ENCODE measurements at regions not wholly inside any gene's neighbourhood (a gene's known extent, or its start where the extent isn't known, plus 50 kb on each side); places are given as distances from the start of the nearest gene placed in this dataset.
A peak's percentile ranks its signal among the peaks of the same experiment; 100 is the strongest.

DNA sequence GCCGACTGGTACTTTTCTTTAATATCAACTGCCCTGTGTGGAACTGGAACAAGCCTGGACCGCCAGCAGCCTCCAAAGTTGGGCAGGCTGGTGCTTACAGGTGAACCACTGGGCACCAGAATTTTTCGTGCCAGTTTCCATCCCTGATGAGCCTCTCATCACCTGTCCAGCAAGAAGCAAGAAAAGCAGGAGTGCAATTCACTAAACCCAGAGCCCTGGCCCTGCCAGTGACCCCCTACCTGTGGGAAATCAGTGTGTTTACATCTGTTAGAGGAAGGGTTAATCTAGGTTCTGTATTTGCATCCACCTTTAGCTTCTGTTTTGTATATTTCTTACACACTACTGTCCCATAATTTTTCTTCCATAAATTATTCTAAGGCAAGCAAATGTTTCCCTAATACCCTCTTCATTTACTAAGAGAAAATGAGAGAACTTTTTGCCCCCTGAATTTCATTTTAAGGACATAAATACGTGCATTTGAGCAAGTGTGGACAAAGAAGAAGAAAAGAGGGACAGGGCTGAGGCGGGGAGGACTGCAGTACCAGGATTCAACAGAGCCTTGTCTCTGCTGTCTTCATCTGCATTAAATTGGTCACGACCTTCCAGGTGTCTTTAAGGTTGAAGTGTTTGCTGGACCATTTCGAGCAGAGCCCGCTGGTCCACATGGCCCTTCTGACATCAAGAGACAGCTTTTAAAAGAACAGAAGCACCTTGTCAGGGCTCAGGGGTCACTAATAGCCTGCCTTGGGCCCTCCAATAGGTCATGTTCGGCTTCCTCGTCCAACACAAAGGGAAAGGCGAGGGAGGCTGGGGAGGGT lies 763.1 kb downstream of the BCL11A start:
- Histone ChIP-seq H3K9me3 (no peaks in the 10 kb centered on the region), H3K4me3 (no peak overlapping the region), H3K4me1 (peaks cover 8% of the 10 kb centered on the region), H3K27me3 (no peaks in the 10 kb centered on the region), H3K27ac (no peak overlapping the region), H3K36me3 (no peaks in the 10 kb centered on the region)
- TF ChIP-seq EP300 (IDR thresholded peaks at IDR 0.05) (no peak), POLR2A (IDR thresholded peaks at IDR 0.05) (no peak), CTCF (IDR thresholded peaks at IDR 0.05) (no peak), POLR2AphosphoS5 (IDR thresholded peaks at IDR 0.05) (no peak)
- no peak for DNase-seq (ENCODE audit: low spot score in 2 of 2)
- 82% methylated on average over 11 of the region's 11 CpGs for WGBS

DNA sequence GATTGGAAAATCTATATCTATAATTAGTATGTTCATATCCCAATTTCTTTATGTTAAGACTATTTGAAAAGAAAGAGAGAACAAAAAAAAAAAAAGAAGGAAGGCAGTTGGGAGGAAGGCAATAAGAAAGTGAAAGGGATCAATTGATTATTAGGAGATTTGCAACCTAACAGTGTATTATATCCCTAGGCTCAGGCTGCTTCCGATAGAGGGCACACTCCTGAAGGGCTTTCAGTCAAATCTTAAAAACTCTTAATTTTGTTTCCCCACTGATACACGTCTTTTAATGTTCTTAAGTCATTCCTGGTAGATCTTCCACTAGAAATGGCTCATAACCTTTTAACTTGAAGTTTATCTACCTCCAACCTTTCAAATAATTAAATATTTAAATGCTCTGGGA lies 763.9 kb downstream of the BCL11A start:
- H3K36me3 ChIP-seq, result no peaks in the 10 kb centered on the region
- 62% methylated on average over 2 of the region's 2 CpGs for WGBS
- H3K27ac ChIP-seq, result no peak overlapping the region
- DNase-seq (ENCODE audit: low spot score in 2 of 2), result no peak
- no peak overlapping the region for H3K4me3 ChIP-seq
- H3K9me3 ChIP-seq, result no peaks in the 10 kb centered on the region
- H3K27me3 ChIP-seq, result no peaks in the 10 kb centered on the region
- H3K4me1 ChIP-seq, result peaks cover 9% of the 10 kb centered on the region
- TF ChIP-seq POLR2A (IDR thresholded peaks at IDR 0.05), result no peak
- no peak for TF ChIP-seq CTCF (IDR thresholded peaks at IDR 0.05)
- no peak for TF ChIP-seq EP300 (IDR thresholded peaks at IDR 0.05)
- no peak for TF ChIP-seq POLR2AphosphoS5 (IDR thresholded peaks at IDR 0.05)

GRCh38 chr2:59787095-59787494 lies 766.4 kb downstream of the BCL11A start:
- no peaks in the 10 kb centered on the region for H3K36me3 ChIP-seq
- DNase-seq (ENCODE audit: low spot score in 2 of 2), result no peak
- H3K4me1 ChIP-seq, result peaks cover 9% of the 10 kb centered on the region
- no peak for TF ChIP-seq EP300 (IDR thresholded peaks at IDR 0.05)
- TF ChIP-seq POLR2AphosphoS5 (IDR thresholded peaks at IDR 0.05), result no peak
- no peak for TF ChIP-seq POLR2A (IDR thresholded peaks at IDR 0.05)
- no peak for TF ChIP-seq CTCF (IDR thresholded peaks at IDR 0.05)
- no peaks in the 10 kb centered on the region for H3K27me3 ChIP-seq
- peak overlapping the region; percentile 75 for H3K27ac ChIP-seq
- no peaks in the 10 kb centered on the region for H3K9me3 ChIP-seq
- 48% methylated on average over 3 of the region's 3 CpGs for WGBS
- no peak overlapping the region for H3K4me3 ChIP-seq

- Histone ChIP-seq H3K27ac (peak overlapping the region; percentile 75), H3K4me1 (peaks cover 9% of the 10 kb centered on the region), H3K4me3 (no peak overlapping the region), H3K36me3 (no peaks in the 10 kb centered on the region), H3K9me3 (no peaks in the 10 kb centered on the region), H3K27me3 (no peaks in the 10 kb centered on the region)
- 59% methylated on average over 1 of the region's 1 CpG for WGBS
- TF ChIP-seq EP300 (IDR thresholded peaks at IDR 0.05), result no peak
- TF ChIP-seq CTCF (IDR thresholded peaks at IDR 0.05), result no peak
- no peak for TF ChIP-seq POLR2A (IDR thresholded peaks at IDR 0.05)
- no peak for TF ChIP-seq POLR2AphosphoS5 (IDR thresholded peaks at IDR 0.05)
- DNase-seq (ENCODE audit: low spot score in 2 of 2), result no peak
Observed at GRCh38 chr2:59786684-59787083, 766.8 kb downstream of the BCL11A start.

DNA sequence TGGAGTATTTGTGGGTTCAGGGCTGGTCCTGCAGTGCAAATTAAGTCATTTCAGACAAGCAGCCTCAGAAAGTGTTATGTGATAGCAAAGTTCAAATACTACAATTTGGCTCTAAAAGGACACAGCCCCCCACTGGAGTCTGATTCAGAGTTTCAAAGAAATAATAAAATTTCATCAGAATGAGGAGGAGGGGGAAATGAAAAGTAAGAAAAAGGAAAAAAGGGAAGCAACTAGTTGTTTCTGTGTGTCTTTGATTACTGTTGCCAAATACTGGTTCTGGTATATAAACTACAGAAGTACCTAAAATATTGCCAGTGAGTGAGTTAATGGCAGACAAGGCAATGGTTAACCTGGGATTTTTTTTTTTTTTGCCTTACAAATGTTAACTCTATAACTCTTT lies 773.9 kb downstream of the BCL11A start:
- no peak overlapping the region for H3K27ac ChIP-seq
- H3K36me3 ChIP-seq, result no peaks in the 10 kb centered on the region
- H3K27me3 ChIP-seq, result no peaks in the 10 kb centered on the region
- no peak for DNase-seq (ENCODE audit: low spot score in 2 of 2)
- H3K4me3 ChIP-seq, result no peak overlapping the region
- H3K4me1 ChIP-seq, result peaks cover 12% of the 10 kb centered on the region
- no peaks in the 10 kb centered on the region for H3K9me3 ChIP-seq
- TF ChIP-seq POLR2AphosphoS5 (IDR thresholded peaks at IDR 0.05), result no peak
- no peak for TF ChIP-seq EP300 (IDR thresholded peaks at IDR 0.05)
- TF ChIP-seq CTCF (IDR thresholded peaks at IDR 0.05), result no peak
- TF ChIP-seq POLR2A (IDR thresholded peaks at IDR 0.05), result no peak
